ENCODE measurements at regions not wholly inside any gene's neighbourhood (a gene's known extent, or its start where the extent isn't known, plus 50 kb on each side); places are given as distances from the start of the nearest gene placed in this dataset.

GRCh38 chr13:54029720-54030119 lies 1001.1 kb downstream of the OLFM4 start:
- no peak for TF ChIP-seq POLR2A (IDR thresholded peaks at IDR 0.05)
- TF ChIP-seq, protein P1, sequence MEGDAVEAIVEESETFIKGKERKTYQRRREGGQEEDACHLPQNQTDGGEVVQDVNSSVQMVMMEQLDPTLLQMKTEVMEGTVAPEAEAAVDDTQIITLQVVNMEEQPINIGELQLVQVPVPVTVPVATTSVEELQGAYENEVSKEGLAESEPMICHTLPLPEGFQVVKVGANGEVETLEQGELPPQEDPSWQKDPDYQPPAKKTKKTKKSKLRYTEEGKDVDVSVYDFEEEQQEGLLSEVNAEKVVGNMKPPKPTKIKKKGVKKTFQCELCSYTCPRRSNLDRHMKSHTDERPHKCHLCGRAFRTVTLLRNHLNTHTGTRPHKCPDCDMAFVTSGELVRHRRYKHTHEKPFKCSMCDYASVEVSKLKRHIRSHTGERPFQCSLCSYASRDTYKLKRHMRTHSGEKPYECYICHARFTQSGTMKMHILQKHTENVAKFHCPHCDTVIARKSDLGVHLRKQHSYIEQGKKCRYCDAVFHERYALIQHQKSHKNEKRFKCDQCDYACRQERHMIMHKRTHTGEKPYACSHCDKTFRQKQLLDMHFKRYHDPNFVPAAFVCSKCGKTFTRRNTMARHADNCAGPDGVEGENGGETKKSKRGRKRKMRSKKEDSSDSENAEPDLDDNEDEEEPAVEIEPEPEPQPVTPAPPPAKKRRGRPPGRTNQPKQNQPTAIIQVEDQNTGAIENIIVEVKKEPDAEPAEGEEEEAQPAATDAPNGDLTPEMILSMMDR (IDR thresholded peaks at IDR 0.05) = no peak

Measured in stomach (tissue), 4 donors.